Glutamatergic neuron (in vitro differentiated cells): ENCODE measurements at regions not wholly inside any gene's neighbourhood (a gene's known extent, or its start where the extent isn't known, plus 50 kb on each side); places are given as distances from the start of the nearest gene placed in this dataset.

Experiments
- DNase-seq: peaks from one replicate; pipeline ENCODE4 v3.0.0; 2022
- H3K27ac Mint-ChIP-seq: one replicate; pipeline ENCODE4 v1.8.0; 2020; ENCODE audit warnings: mild to moderate bottlenecking, mixed read lengths, inconsistent platforms; ENCODE audit not compliant: unreplicated experiment
- H3K27me3 Mint-ChIP-seq: one replicate; pipeline ENCODE4 v1.8.0; 2020; ENCODE audit warnings: mild to moderate bottlenecking, moderate library complexity, mixed read lengths, inconsistent platforms; ENCODE audit not compliant: unreplicated experiment
- H3K36me3 Mint-ChIP-seq: one replicate; pipeline ENCODE4 v1.8.0; 2020; ENCODE audit warnings: mild to moderate bottlenecking, mixed read lengths, inconsistent platforms; ENCODE audit not compliant: unreplicated experiment
- H3K4me1 Mint-ChIP-seq: one replicate; pipeline ENCODE4 v1.8.0; 2020; ENCODE audit warnings: mild to moderate bottlenecking, low read depth, mixed read lengths, inconsistent platforms; ENCODE audit not compliant: unreplicated experiment
- H3K4me3 Mint-ChIP-seq: one replicate; pipeline ENCODE4 v1.8.0; 2020; ENCODE audit warnings: mild to moderate bottlenecking, mixed read lengths, inconsistent platforms; ENCODE audit not compliant: unreplicated experiment
- H3K9me3 Mint-ChIP-seq: one replicate; pipeline ENCODE4 v1.8.0; 2020; ENCODE audit warnings: mild to moderate bottlenecking, moderate library complexity, mixed read lengths, inconsistent platforms; ENCODE audit not compliant: unreplicated experiment
- CTCF ChIP-seq: fragments of 200-600 bp; sonication (generic); IDR thresholded peaks from one replicate; pipeline ENCODE4 v1.5.0; 2021; ENCODE audit not compliant: partially characterized antibody, unreplicated experiment

GRCh38 chr1:98437011-98437410 is 224.5 kb upstream of the SNX7 start:
- TF ChIP-seq CTCF: no peak
- no peak overlapping the region for H3K4me3 Mint-ChIP-seq
- H3K36me3 Mint-ChIP-seq: no peaks in the 10 kb centered on the region
- H3K4me1 Mint-ChIP-seq: no peaks in the 10 kb centered on the region
- no peak overlapping the region for H3K27ac Mint-ChIP-seq
- no peaks in the 10 kb centered on the region for H3K9me3 Mint-ChIP-seq
- H3K27me3 Mint-ChIP-seq: no peaks in the 10 kb centered on the region
- no peak for DNase-seq

GRCh38 chr1:98429965-98430443 is 231.5 kb upstream of the SNX7 start:
- TF ChIP-seq CTCF: no peak
- Mint-ChIP-seq H3K4me1 (no peaks in the 10 kb centered on the region), H3K36me3 (no peaks in the 10 kb centered on the region), H3K27me3 (no peaks in the 10 kb centered on the region), H3K9me3 (no peaks in the 10 kb centered on the region), H3K4me3 (no peak overlapping the region), H3K27ac (no peak overlapping the region)
- no peak for DNase-seq

GRCh38 chr1:98428864-98429263 is 232.7 kb upstream of the SNX7 start:
- DNase-seq: no peak
- no peaks in the 10 kb centered on the region for H3K4me1 Mint-ChIP-seq
- no peaks in the 10 kb centered on the region for H3K27me3 Mint-ChIP-seq
- no peaks in the 10 kb centered on the region for H3K36me3 Mint-ChIP-seq
- no peaks in the 10 kb centered on the region for H3K9me3 Mint-ChIP-seq
- TF ChIP-seq CTCF: no peak
- H3K4me3 Mint-ChIP-seq: no peak overlapping the region
- H3K27ac Mint-ChIP-seq: no peak overlapping the region

- Mint-ChIP-seq H3K4me3 (no peak overlapping the region), H3K9me3 (no peaks in the 10 kb centered on the region), H3K27ac (no peak overlapping the region), H3K27me3 (no peaks in the 10 kb centered on the region), H3K4me1 (no peaks in the 10 kb centered on the region), H3K36me3 (no peaks in the 10 kb centered on the region)
- no peak for TF ChIP-seq CTCF
- no peak for DNase-seq
Observed at GRCh38 chr1:98427664-98428063, 233.9 kb upstream of the SNX7 start.

- Mint-ChIP-seq H3K27me3 (peaks cover 1% of the 10 kb centered on the region), H3K36me3 (no peaks in the 10 kb centered on the region), H3K27ac (no peak overlapping the region), H3K4me1 (no peaks in the 10 kb centered on the region), H3K9me3 (no peaks in the 10 kb centered on the region), H3K4me3 (no peak overlapping the region)
- TF ChIP-seq CTCF: no peak
- DNase-seq: no peak
Observed at GRCh38 chr1:98426092-98426491, 235.4 kb upstream of the SNX7 start.
